ENCODE measurements at regions not wholly inside any gene's neighbourhood (a gene's known extent, or its start where the extent isn't known, plus 50 kb on each side); places are given as distances from the start of the nearest gene placed in this dataset.

- Mint-ChIP-seq H3K36me3 (ENCODE audit: low read depth) (no peaks in the 10 kb centered on the region), H3K4me3 (no peak overlapping the region), H3K27ac (ENCODE audit: unreplicated experiment) (no peak overlapping the region), H3K27me3 (ENCODE audit: low read depth) (no peaks in the 10 kb centered on the region), H3K9me3 (no peaks in the 10 kb centered on the region), H3K4me1 (no peaks in the 10 kb centered on the region)
- TF ChIP-seq CTCF (conservative IDR thresholded peaks at IDR 0.05): no peak
- no peak for DNase-seq (ENCODE audit: low read depth, low spot score)
Measured at GRCh38 chr11:42319921-42320320, 860.5 kb upstream of the LRRC4C start.

DNA sequence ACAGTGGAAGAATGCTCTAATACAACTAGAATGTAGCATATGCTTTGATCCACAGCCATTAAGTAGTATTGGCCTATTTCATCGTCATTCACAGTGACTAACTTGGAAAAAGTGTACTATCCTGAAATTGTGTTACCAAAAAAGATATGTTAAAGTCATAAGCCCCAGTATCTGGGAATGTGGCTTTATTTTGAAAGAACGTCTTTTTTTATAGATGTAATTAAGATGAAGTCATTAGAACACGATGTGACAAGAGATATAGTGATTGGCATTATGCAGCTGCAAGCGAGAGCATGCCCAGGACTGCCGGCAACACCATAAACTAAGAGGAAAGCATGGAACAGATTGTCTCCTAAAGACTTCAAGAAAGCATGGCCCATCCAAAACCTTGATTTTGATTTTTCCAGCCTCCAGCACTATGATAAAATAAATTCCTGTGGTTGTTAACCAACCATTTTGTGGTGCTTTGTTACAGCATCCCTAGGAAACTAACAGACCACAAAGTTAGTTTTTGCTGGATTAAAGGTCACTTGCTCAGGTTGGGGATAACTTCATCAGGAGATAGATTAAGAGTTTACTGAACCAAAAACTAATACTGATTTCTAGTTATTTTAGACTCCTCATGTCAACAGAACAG is 870.6 kb upstream of the LRRC4C start:
- no peak for TF ChIP-seq CTCF (conservative IDR thresholded peaks at IDR 0.05)
- Mint-ChIP-seq H3K4me1 (no peaks in the 10 kb centered on the region), H3K27ac (ENCODE audit: unreplicated experiment) (no peak overlapping the region), H3K9me3 (peaks cover 10% of the 10 kb centered on the region), H3K27me3 (ENCODE audit: low read depth) (no peaks in the 10 kb centered on the region), H3K36me3 (ENCODE audit: low read depth) (no peaks in the 10 kb centered on the region), H3K4me3 (no peak overlapping the region)
- no peak for DNase-seq (ENCODE audit: low read depth, low spot score)

GRCh38 chr11:42337786-42338455 is 878.5 kb upstream of the LRRC4C start:
- no peak for TF ChIP-seq CTCF (conservative IDR thresholded peaks at IDR 0.05)
- H3K36me3 Mint-ChIP-seq (ENCODE audit: low read depth): no peaks in the 10 kb centered on the region
- no peak overlapping the region for H3K4me3 Mint-ChIP-seq
- peaks cover 12% of the 10 kb centered on the region for H3K9me3 Mint-ChIP-seq
- H3K27ac Mint-ChIP-seq (ENCODE audit: unreplicated experiment): peak overlapping the region; percentile 64
- no peaks in the 10 kb centered on the region for H3K27me3 Mint-ChIP-seq (ENCODE audit: low read depth)
- peaks cover 14% of the 10 kb centered on the region for H3K4me1 Mint-ChIP-seq
- DNase-seq (ENCODE audit: low read depth, low spot score): no peak

- H3K9me3 Mint-ChIP-seq: peaks cover 6% of the 10 kb centered on the region
- TF ChIP-seq CTCF (conservative IDR thresholded peaks at IDR 0.05): no peak
- H3K27me3 Mint-ChIP-seq (ENCODE audit: low read depth): no peaks in the 10 kb centered on the region
- H3K27ac Mint-ChIP-seq (ENCODE audit: unreplicated experiment): no peak overlapping the region
- peaks cover under 1% of the 10 kb centered on the region for H3K4me1 Mint-ChIP-seq
- DNase-seq (ENCODE audit: low read depth, low spot score): no peak
- H3K36me3 Mint-ChIP-seq (ENCODE audit: low read depth): no peaks in the 10 kb centered on the region
- no peak overlapping the region for H3K4me3 Mint-ChIP-seq
Measured at GRCh38 chr11:42344204-42344792, 884.8 kb upstream of the LRRC4C start.

DNA sequence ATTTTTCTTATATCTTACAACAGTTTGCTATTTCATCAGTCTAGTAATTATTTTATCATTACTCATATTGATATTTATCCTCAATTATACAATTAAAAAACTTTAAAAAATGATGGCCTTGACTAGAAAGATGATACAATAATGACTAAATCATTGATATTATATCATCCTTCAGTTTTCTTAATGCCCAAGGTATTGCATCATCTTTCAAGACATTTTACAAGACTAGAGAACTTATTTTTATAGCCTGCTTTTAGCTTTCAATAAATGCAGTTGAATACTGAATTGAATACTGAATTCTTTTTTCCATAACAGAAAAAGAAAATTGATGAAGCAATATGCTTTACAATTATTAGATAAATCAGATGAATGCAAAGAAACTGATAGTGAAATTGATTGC is 886.5 kb upstream of the LRRC4C start:
- H3K27ac Mint-ChIP-seq (ENCODE audit: unreplicated experiment): no peak overlapping the region
- peaks cover 3% of the 10 kb centered on the region for H3K9me3 Mint-ChIP-seq
- DNase-seq (ENCODE audit: low read depth, low spot score): no peak
- H3K4me1 Mint-ChIP-seq: no peaks in the 10 kb centered on the region
- TF ChIP-seq CTCF (conservative IDR thresholded peaks at IDR 0.05): no peak
- no peaks in the 10 kb centered on the region for H3K27me3 Mint-ChIP-seq (ENCODE audit: low read depth)
- H3K4me3 Mint-ChIP-seq: no peak overlapping the region
- H3K36me3 Mint-ChIP-seq (ENCODE audit: low read depth): no peaks in the 10 kb centered on the region

Measured in neural crest cell (in vitro differentiated cells).